Lower leg skin (tissue), 3 donors: ENCODE measurements at regions not wholly inside any gene's neighbourhood (a gene's known extent, or its start where the extent isn't known, plus 50 kb on each side); places are given as distances from the start of the nearest gene placed in this dataset.

Experiments
- CTCF ChIP-seq, 3 donors: fragments of 450-650 bp; IDR thresholded peaks; one replicate each; pipeline ENCODE4 v1.5.1; 2016; ENCODE audit warnings: antibody characterized with exemption in 3 of 3, mild to moderate bottlenecking in 3 of 3, moderate library complexity in 2 of 3
- POLR2A ChIP-seq, 2 donors: fragments of 450-650 bp; IDR thresholded peaks; one replicate each; pipeline ENCODE4 v1.6.1; 2016 to 2017; ENCODE audit warnings: antibody characterized with exemption in 2 of 2, mild to moderate bottlenecking in 1 of 2, moderate library complexity in 1 of 2

- no peak for TF ChIP-seq CTCF (IDR thresholded peaks at IDR 0.05)
- no peak for TF ChIP-seq POLR2A (IDR thresholded peaks at IDR 0.05)
These were observed 1249.2 kb upstream of the ZEB2 start for GRCh38 chr2:145769011-145769716.
